HG02943 (cell line): ENCODE measurements at regions not wholly inside any gene's neighbourhood (a gene's known extent, or its start where the extent isn't known, plus 50 kb on each side); places are given as distances from the start of the nearest gene placed in this dataset.

ENCODE experiments used
- ATAC-seq: cut with Tn5 transposase; IDR thresholded peaks from one replicate; pipeline ENCODE4 v1.9.1; 2021; ENCODE audit warnings: mild to moderate bottlenecking, low read depth, moderate library complexity; ENCODE audit not compliant: unreplicated experiment

DNA sequence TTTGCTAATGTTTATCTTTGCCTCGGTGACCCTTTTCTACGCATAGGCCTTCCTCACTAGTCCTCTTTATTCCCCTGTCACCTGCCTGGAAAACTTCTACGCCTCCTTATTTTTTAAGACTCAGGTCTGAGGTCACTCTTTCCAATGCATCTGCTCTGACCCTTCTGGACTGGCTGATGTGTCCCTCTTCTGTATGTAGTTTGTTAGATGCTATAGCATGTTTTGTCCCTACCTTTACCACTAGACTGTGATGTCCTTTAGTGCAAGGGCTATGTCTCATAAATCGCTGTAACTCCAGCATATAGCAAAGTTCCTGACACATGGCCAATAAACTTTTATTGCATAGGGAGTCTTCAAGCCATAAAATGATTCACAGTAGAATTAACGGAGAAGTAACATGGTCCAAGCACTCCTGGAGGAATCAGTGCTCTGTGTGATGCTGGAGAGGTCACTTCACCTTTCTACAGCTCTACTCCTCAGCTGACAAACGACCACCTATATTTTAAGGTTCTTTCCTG lies 872.5 kb upstream of the SLIT2 start:
- ATAC-seq: no peak

DNA sequence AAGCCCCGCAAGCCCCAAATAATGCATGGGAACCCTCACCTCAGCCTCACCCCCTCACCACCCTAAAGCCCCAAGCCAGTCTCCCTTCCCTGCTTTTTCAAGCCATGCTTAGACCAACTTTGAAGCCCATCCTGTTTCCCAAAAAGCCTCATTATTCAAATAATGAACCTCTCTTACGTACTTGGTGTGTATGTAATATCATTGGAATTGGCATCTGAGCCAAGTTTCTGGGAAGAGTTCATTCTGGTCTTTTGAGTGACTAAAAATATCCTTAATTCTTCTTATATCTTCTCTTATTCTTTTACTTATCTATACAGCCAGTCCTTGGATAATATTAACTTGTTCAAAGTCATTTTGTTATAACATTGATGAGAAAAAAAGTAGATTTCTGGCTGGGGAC lies 875.8 kb upstream of the SLIT2 start:
- ATAC-seq: no peak

DNA sequence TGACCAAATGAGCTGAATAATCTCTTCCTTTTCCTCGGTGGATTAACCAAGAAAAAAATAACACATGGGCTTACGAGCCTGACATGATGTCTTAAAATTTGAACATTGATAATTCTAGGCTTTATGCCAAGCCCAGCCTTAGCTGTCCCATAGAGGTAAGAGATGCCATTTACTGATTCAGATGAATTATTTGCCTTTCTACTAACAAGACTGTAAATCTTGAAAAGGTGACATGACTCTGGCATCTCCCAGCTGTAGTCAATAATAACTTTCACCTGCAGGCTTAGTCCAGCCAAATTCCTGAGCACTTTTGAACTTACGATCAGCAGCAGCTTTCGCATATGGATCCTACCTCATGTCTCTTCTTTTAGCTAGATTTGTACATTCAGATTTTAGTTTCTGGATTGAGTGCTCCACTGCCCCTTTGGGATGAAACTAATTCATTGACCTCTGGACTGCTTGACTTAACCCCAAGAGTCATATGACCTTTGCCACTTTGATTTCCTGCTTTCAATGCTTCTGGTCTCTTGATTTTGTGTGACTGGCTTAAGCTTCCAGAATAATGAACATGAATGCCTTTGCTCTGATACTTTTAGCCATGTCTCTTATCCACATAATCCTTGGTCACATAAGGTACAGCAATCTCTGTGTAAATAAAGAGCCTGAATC lies 876.4 kb upstream of the SLIT2 start:
- ATAC-seq: no peak

DNA sequence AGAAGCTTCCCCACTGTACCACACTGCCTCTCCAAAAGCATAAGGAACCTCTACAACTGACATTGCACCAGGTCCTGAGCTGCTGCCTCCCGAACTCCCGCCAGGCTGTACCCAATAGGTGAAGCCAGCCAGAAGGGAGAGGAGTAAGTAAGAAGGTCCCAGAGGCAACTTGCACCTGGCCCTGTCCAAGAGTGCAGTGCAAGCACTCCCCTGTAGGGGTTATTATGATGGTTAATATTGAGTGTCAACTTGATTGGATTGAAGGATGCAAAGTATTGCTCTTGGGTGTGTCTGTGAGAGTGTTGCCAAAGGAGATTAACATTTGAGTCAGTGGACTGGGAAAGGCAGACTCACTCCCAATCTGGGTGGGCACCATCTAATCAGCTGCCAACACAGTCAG lies 879.3 kb upstream of the SLIT2 start:
- ATAC-seq: no peak

DNA sequence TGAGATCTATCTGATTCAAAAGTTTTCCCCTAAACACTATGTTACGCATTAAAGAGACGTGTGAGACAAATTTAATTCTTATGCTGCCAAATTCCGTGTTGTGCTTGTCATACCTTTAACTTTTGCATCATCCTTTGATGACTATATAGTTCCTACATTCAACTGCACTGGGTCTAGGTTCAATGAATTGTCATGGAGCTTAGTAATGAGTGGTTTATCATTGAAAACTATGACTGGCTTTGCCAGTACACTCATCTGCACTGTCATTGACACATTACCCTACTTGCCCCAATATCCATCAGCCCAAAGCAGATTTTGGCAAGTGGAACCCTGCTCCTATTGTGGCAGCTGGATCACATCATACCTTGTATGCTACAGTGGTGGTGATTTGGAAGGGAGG lies 882.9 kb upstream of the SLIT2 start:
- ATAC-seq: no peak

DNA sequence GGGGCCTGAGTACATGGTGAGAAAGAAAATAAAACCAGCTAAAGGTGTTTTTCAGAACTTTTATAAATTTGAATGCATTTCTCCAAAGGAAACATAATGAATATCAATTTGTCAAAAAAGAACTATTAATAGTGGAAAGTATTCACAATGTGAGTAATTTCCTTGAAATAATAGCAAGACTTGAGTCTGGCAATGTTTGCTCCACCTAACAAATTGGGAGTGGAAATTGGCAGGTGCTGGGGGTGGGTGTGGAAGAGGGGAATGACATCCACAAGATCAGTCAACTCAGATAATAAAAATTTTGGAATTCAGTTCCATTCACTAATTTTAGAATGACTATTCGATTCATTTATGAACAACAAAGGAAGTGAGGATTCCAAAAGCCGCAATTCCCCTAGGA lies 884.8 kb upstream of the SLIT2 start:
- no peak for ATAC-seq

DNA sequence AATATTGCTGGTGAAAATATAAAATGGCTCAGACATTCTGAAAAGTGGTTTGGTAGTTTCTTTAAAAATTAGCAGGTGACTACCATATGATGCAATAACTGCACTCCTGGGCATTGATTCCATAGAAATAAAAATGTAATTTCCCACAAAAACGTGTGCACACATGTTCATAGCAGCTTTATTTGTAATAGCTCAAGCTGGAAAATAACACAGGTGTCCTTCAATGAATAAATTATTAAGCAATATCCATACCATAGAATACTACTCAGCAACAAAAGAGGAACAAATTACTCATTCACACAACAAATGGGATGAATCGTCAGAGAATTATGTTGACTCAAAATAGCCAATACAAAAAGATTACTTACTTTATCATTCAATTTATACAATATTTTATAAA lies 893.7 kb upstream of the SLIT2 start:
- ATAC-seq: no peak

DNA sequence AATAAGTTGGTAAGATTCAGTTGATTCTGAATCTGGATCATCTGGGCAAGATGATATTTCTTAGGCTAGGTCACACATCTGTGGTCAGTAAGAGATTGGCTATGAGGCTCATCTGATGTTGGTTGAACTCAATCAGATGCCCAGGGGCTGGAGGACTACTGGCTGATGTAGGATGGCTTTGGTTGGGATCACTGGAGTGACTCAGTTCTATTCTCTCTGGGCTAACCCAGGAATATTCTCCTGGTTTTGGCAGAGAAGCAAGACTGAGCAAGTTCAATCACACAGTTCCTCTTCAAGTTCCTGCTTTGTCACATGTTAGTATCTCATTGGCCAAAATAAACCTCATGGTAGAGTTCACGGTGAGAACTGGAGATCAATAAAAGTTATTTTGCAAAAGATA lies 902.3 kb upstream of the SLIT2 start:
- no peak for ATAC-seq

DNA sequence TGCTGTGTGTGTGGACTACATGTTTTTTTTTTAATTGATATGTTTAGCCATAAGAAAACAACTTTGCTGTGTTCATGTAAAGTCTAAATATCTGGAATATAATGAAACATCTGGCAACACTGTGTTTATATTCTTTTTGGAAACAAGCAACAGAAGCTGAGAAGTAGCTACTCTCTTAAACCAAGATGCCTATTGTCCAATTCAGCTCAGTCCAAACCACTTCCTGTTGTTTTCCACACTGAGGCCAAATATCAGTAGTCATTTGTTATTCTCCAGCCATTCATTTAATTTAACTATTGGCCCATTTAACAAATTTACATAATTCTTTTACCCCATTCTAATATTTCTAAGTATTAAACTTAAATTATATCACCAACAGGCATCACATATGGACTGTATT lies 903.0 kb upstream of the SLIT2 start:
- ATAC-seq: no peak

DNA sequence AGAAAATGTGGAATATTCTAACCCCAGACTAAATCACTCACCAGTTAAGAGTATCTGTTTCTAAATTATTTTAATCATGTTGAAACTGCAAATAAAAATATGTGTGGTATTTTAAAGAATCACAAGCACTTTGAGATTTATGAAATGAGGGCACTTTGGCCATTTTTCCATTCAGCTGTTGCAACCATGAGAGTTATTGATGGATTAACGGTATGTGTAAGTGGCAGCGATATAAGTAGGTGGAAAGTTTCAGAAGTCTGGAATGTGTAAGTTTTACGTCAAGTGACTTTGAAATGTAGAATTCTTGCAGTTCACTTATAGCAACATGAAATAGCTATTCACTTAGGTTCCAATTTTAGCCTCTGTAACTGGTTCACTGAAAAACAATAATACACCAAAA lies 905.1 kb upstream of the SLIT2 start:
- ATAC-seq: no peak

DNA sequence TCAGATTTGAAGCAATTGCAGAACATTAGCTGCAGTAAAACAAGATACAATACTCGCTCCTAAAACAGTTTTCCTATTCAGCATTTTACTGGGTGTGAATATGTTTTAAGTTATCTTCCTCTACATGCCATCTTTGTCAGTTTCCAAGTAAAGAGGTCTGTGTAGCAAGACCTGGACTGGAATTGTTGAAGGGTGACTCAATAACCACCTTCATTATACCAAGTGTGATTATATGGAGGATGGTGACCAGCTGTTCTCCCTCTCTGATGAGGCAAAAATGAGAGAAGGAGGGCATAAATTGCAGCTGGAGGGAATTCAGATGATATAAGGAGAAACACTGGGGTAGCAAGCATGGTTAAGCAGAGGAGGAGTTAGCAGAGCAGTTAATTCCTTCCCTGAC lies 922.1 kb upstream of the SLIT2 start:
- ATAC-seq: no peak

DNA sequence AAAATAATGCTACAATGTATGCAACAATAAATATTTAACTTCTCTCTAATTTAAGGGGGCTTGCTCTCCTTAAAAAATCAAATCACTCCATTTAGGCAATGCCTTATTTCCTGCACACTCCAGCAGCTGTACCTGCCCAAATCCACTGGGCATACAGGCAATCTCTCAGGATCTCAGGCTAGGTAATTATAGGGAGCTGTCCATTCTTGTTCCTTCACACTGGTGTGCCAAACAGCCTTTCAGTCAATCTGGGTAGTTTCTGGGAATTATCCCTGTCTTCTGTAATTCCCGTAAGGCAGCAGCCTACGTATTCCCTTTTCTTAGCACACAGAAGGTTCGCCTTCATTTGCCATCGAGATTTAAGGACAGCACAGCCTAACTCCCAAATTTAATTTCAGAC lies 922.6 kb upstream of the SLIT2 start:
- ATAC-seq: no peak

DNA sequence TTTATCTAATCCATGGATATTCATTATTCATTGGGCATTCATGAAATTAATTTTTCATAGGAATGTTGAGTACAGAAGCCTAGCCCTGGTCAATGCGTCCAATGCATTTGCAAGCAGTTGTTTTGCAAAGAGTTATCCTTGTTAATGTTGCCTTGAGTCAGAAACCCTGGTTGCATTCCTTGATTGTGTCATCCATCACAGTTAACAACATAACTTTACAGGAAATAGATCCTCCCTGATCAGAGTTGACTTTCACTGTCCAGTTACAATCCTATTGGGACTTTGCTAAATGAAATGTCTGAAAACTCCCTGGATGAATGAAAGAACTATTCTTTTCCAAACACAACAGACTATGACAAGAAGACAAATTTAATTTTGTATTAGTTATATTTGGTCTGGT lies 924.3 kb upstream of the SLIT2 start:
- no peak for ATAC-seq

DNA sequence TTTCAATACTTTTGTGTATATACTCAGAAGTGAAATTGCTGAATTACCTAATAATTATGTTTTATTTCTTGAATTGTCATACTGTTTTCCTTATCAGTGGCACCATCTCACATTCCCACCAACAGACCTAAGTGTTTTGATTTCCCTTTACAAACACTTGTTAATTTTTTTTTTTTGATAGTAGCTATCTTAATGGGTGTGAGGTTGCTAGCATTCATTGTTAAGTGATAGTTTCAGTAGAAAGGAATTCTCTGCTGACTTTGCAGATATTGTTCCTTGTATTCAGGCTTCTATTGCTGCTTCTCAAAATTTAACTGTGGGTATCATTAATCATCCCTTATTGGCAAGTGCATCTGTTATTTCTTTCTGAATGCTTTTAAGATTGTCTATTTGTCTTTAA lies 927.5 kb upstream of the SLIT2 start:
- ATAC-seq: no peak

DNA sequence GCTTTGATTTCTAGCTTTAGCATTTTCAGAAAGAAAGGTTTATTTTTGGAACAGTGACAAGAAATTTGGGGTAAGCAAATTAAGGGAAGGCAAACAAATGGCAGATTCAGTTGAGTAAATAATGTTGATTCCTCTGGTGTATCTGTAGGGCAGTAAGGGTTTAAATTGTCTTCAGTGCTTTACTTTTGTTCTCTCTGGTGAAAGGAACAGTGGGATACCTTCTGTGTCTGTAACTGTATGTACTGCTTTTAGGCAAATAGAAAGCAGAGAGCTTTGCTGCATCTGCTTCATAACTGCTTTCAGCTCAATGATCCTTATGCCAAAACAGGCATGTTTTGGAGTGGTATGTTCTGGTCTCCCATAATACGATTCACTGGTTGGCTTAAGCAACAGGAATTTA lies 932.1 kb upstream of the SLIT2 start:
- ATAC-seq: no peak

DNA sequence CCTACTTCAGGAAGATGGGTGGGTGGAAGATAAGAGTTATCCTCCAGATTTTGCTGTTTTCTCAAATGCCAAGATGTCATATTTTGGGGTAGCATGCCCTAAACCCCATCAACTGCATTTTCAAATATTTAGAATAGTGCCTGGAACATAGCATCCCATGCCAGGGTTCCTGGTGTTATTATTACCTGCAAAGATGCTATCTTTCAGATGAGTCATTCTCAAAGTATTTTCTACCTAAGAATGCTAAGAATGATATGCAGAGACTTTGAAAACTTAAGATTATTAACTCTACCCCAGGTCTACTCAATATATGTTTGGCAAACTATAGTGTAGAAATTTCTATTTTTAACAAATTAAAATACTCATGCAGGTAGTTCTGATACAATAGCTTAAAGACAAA lies 934.3 kb upstream of the SLIT2 start:
- no peak for ATAC-seq

DNA sequence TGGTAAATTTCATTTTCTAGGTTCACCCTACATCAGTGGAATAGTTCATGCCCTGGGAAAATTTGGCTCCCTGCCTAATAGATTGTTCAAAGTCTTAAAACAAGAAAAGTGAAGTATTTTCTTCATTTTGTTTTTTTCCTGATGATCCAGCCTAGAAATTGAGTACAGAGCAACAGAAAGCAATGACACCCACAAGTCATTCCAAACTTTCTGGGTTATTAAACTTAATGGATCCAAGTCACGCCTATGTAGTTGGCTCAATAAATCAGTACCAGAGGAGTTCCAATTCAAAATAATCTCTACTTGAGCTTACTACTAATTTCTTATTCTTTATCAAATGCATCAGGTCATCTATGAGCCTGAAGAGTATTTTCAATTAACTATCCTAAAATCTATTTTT lies 937.6 kb upstream of the SLIT2 start:
- ATAC-seq: no peak

DNA sequence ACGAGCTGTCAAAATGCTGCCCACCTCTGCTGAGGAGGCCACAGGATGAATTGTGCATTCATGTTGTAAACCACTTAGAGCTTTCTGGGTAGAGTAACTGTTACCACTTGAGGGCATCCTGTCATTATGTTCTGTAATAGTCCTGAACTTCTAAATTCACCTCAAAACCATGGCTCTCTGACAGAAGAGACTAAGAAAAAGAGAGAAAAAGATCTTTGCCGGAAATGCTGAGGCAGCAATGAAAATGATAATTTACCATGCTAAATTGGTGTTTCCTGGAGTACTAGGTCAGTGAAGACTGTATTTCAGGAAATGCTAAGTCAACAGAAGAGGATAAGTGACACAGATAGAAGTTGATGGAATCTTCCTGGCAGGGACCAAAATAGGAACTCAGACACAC lies 942.3 kb upstream of the SLIT2 start:
- ATAC-seq: no peak

DNA sequence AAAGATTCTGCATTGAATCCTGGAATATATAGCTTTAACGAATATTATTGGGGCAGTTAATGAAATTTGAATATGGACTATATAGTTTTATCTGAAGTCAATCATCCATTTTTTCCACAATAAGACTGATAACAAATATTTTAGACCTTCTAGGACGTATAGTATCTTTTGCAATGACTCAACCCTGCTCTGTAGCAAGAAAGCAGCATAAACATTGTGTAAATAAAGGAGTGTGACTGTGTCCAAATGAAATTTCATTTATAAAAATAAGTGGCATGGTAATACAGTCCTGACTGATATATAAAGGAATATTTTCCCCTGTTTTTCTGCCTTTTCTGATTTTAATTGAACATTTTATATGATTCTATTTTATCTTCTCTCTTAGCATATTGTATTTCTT lies 947.7 kb upstream of the SLIT2 start:
- no peak for ATAC-seq

DNA sequence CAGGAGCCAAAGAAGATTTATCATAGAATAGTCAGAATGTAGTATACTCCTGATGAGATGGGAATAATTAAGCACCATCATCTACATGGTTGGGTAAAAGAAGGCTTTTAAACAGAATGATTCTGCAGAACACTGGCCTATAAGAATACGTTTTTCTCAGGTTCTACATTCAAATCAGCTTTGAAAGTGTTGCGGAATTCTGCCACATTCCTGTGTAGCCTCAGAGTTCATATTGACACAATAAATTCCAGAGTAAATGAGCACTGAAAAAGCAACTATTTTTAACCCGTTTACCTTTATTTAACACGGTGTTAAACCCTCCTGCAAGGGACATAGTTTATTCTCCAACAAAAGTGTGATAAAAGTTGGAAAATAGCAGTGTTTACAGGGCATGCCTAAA lies 950.2 kb upstream of the SLIT2 start:
- ATAC-seq: no peak

DNA sequence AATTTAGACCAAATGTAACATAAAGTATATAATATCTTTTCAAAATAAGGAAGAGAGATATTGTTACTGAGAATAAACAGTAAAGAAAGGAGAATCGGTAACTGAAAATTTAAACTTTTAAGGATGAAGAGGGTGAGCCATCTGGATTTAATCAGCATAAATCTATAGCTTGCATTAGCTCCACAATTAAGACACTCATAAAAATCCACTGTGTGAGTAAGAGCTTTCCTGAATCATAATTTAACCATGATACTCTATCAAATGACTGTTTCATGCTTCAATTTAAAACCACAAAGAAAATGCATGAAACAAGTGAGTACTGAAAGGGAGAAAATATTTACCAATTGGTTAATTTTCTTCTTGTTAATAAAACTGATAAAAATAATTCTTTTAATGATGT lies 951.5 kb upstream of the SLIT2 start:
- no peak for ATAC-seq

DNA sequence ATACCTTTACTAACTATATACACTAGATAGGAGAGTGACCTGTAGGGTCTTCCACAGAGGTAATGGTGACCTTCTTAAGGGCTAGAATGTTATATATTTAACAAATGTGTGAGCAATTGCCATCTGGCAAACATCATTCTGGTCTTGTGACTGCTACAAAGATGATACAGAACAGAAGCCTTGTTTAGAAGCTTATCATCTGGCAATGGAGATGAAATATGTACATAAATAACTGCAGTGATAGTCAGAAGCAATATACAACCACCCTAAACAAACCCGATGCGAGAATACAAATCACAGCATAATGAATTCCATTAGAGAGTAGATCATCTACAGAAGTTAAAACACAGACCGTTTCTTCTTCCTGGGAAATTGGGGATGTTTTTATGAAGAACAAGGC lies 952.7 kb upstream of the SLIT2 start:
- ATAC-seq: no peak

DNA sequence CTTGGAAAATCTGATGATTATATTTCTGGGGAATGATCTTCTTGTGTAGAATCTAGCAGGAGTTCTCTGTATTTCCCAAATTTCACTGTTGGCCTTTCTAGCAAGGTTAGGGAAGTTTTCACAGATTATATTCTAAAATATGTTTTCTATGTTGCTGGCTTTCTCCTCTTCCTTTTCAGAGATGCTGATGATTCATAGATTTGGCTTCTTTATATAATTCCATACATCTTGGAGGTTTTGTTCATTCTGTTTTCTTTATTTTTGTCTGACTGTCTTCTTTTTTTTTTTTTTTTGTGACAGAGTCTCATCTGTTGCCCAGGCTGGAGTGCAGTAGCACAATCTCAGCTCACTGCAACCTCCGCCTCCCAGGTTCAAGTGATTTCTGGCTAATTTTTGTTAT lies 957.9 kb upstream of the SLIT2 start:
- ATAC-seq: no peak
